AG04449 (cell line): ENCODE measurements at regions not wholly inside any gene's neighbourhood (a gene's known extent, or its start where the extent isn't known, plus 50 kb on each side); places are given as distances from the start of the nearest gene placed in this dataset.
"Not testable (repeated sequence)": the region's sequence is repeated elsewhere in the genome, so short reads cannot be mapped to it uniquely, and the experiment has no call there.

Experiments
- CTCF ChIA-PET: fragments of 350-600 bp; formaldehyde crosslinking; extraction: SDS; loops from one replicate; lab custom pipeline; 2021; ENCODE audit warnings: antibody characterized with exemption; lab: Yijun Ruan, JAX
- POLR2A ChIA-PET: fragments of 400-600, 350-600 bp; formaldehyde crosslinking; extraction: SDS; loops from one replicate; lab custom pipeline; 2020; ENCODE audit warnings: antibody characterized with exemption, inconsistent platforms; lab: Yijun Ruan, JAX
- DNase-seq: peaks from one replicate; pipeline ENCODE4 v3.0.0-alpha.2; 2010; ENCODE audit warnings: low read depth, low spot score
- H3K4me3 ChIP-seq: 2 replicates; pipeline ENCODE4 v1.5.1; 2011; ENCODE audit warnings: low read depth, mild to moderate bottlenecking, control low read depth, low read length
- TF ChIP-seq, protein P1 (sequence below): IDR thresholded peaks from one replicate; pipeline ENCODE4 v1.5.1; 2011; ENCODE audit warnings: mild to moderate bottlenecking, moderate library complexity, low read length, control low read depth, inconsistent platforms; ENCODE audit not compliant: insufficient read depth; ENCODE audit errors: missing control alignments

- no peak overlapping the region for H3K4me3 ChIP-seq
- TF ChIP-seq, protein P1, sequence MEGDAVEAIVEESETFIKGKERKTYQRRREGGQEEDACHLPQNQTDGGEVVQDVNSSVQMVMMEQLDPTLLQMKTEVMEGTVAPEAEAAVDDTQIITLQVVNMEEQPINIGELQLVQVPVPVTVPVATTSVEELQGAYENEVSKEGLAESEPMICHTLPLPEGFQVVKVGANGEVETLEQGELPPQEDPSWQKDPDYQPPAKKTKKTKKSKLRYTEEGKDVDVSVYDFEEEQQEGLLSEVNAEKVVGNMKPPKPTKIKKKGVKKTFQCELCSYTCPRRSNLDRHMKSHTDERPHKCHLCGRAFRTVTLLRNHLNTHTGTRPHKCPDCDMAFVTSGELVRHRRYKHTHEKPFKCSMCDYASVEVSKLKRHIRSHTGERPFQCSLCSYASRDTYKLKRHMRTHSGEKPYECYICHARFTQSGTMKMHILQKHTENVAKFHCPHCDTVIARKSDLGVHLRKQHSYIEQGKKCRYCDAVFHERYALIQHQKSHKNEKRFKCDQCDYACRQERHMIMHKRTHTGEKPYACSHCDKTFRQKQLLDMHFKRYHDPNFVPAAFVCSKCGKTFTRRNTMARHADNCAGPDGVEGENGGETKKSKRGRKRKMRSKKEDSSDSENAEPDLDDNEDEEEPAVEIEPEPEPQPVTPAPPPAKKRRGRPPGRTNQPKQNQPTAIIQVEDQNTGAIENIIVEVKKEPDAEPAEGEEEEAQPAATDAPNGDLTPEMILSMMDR = no peak
- no peak for DNase-seq
- POLR2A ChIA-PET = no interaction called here
- CTCF ChIA-PET = no interaction called here
Measured at GRCh38 chr9:126067031-126067734, 259.4 kb upstream of the MVB12B start.

DNA sequence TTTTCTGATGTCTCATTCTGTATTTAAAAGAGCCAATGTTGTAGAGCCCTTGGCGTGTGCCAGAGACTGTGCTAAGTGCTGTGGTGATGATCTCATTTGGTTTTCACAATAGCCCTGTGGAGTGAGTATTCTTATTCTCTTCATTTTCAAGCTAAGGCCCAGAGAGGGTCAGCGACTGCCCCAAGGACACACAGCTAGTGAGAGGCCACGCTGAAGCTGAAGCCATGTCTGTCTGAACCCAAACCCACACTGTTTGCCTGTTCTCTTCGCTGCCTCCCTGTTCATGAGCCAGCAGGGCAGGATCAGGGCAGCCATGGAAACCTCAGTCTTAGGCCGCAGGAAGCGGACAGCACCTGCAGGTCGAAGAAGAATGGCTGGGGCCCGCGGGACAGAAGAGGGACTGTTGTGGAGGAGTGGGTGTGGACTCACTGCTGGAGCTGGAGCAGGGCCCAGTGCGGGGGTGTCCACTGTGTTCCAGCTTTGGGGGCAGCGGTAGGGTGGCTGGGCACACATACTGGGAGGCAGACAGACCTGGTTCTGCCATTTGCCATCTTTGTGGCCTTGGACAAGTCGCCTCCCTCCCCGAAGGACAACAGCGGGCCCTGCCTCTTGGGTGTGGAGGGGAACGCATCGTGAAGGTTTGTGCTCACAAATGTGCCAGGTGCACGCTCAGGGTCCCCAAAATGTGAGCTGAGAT is 257.9 kb upstream of the MVB12B start:
- POLR2A ChIA-PET = no interaction called here
- H3K4me3 ChIP-seq = no peak overlapping the region
- no peak for DNase-seq
- CTCF ChIA-PET = no interaction called here
- TF ChIP-seq, protein P1 = no peak

DNA sequence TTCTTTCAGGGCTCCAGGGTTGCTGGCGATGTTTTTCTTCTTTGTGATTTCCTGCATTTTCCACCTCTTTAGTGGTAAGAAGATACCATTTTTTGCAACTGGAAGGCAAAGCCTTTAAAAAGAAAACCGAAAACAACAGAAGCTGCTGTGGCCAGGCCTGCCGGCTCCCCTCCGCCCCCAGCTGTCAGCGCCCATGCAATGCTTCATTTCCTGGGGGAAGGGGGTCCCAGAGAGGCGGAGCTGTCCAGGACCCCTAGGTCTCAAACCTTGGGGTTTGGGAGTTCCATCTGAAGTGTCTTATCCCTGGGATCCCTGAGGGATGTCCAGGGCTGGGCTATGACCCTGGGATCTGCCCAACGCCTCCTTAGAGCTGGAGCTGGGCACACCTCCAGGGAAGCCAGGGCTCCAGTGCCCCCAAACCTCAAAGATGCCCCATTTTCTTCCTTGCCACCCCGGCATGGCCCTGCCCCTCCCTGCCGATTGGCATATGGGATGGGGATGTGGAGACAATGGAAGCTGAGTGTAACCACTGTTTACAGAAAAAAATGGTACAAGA is 257.2 kb upstream of the MVB12B start:
- POLR2A ChIA-PET = no interaction called here
- no peak overlapping the region for H3K4me3 ChIP-seq
- DNase-seq = no peak
- TF ChIP-seq, protein P1 = no peak
- CTCF ChIA-PET = no interaction called here

DNA sequence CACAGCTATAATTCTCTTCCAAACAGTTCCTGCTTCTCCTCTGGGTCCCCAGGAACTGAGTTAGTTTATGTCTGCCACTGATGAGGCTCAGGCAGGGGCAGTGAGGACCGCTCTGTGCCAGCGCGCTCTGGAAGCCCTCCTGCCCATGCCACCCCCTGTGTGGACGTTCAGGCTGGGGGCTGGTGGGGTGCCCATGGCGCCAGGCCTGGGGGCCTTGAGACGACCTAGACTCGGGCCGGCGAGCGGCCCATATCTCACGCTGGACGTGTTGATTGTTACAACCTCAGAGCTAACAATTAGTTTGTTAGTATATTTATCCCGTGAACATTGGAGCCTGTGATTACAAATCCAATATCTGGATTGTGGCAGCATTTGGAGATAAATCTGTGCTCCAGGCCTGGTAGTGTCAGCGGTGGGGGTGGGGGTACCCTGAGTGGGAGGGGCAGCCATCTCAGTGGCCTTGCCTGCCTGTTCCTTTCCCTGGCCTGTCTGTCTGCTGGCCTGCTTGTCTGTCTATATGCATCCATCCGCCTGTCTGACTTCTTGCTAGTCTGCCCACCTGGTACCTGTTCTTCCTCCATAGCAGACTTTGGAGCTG is 256.5 kb upstream of the MVB12B start:
- no peak overlapping the region for H3K4me3 ChIP-seq
- POLR2A ChIA-PET = no interaction called here
- TF ChIP-seq, protein P1 = no peak
- no peak for DNase-seq
- CTCF ChIA-PET = no interaction called here

DNA sequence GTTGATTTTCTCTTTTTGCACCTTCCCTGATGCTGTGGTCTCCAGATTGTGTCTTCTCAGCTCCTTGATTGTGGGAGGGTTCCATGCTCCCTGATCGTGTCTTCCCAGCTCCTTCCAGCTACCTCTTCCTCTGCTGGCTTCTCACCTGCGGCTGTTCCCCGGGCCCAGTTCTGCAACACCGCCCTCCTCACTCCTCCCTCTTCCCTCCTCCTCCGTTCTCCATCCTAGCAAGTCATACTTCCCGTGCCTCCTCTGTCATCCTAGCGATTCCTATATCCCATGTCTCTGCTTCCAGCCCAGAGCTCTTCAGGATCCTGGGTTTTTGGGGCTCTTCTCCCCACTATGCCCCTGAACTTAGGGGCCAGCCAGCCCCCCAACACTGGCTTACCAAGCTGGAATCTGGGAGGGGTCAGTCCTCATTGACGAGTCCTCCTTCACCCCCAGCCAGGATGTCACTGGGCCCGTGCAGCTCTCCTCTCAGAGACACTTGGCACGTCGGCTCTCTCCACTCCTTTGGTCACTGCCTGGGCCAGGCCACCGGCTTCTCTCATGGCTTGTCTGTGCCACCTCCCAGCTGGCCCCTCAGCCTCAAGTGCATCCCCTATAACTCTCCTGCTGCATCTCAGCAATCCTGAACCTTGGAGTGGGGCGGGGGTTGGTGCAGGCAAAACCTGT is 255.4 kb upstream of the MVB12B start:
- ChIA-PET POLR2A (no interaction called here), CTCF (no interaction called here)
- TF ChIP-seq, protein P1 = no peak
- no peak overlapping the region for H3K4me3 ChIP-seq
- no peak for DNase-seq

GRCh38 chr9:126077656-126078055 is 249.0 kb upstream of the MVB12B start:
- POLR2A ChIA-PET, H3K4me3 ChIP-seq, CTCF ChIA-PET, DNase-seq: not testable (repeated sequence)
